ENCODE measurements at regions not wholly inside any gene's neighbourhood (a gene's known extent, or its start where the extent isn't known, plus 50 kb on each side); places are given as distances from the start of the nearest gene placed in this dataset.

DNA sequence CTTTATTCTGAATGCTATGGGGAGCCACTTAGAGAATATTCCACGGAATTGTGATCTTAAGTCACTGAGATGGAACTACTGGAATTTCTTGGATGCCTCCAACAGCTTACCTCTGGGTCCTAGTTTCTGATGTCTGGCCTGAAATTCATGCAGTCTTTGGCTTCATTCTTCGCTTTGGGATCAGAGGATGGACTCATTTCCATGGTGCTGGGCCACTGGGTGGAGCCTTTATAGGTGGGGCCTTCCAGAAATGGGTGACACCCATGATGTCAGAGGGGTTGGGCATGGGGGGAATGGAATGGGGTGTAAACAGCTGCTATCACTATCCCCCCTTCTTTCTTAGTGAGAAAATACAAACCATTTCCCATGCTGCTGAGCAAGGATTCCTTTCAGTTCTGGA lies 73.7 kb upstream of the FGGY start:
- no peak overlapping the region for H3K4me3 ChIP-seq (ENCODE audit: low read length, poor library complexity, severe bottlenecking)
- H3F3A ChIP-seq (ENCODE audit: low read depth), result no peaks in the 10 kb centered on the region
- no peaks in the 10 kb centered on the region for H3K36me3 ChIP-seq (ENCODE audit: insufficient read depth, low read length)
- no peak for TF ChIP-seq EZH2phosphoT487 (IDR thresholded peaks at IDR 0.05; ENCODE audit: borderline replicate concordance)
- TF ChIP-seq, protein P1, sequence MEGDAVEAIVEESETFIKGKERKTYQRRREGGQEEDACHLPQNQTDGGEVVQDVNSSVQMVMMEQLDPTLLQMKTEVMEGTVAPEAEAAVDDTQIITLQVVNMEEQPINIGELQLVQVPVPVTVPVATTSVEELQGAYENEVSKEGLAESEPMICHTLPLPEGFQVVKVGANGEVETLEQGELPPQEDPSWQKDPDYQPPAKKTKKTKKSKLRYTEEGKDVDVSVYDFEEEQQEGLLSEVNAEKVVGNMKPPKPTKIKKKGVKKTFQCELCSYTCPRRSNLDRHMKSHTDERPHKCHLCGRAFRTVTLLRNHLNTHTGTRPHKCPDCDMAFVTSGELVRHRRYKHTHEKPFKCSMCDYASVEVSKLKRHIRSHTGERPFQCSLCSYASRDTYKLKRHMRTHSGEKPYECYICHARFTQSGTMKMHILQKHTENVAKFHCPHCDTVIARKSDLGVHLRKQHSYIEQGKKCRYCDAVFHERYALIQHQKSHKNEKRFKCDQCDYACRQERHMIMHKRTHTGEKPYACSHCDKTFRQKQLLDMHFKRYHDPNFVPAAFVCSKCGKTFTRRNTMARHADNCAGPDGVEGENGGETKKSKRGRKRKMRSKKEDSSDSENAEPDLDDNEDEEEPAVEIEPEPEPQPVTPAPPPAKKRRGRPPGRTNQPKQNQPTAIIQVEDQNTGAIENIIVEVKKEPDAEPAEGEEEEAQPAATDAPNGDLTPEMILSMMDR (conservative IDR thresholded peaks at IDR 0.05; ENCODE audit: low read length), result no peak
- H3K9ac ChIP-seq (ENCODE audit: low read depth, low read length, poor library complexity, severe bottlenecking), result no peak overlapping the region
- H3K9me3 ChIP-seq (ENCODE audit: insufficient read depth, low read depth, low read length), result no peaks in the 10 kb centered on the region
- H3K4me2 ChIP-seq (ENCODE audit: low read depth, low read length, poor library complexity, severe bottlenecking), result no peak overlapping the region
- H3K79me2 ChIP-seq (ENCODE audit: insufficient read depth, low read length), result no peaks in the 10 kb centered on the region
- H4K20me1 ChIP-seq (ENCODE audit: insufficient read depth, low read length, poor library complexity, severe bottlenecking), result no peaks in the 10 kb centered on the region
- H3K27me3 ChIP-seq (ENCODE audit: insufficient read depth, low read length, poor library complexity, severe bottlenecking), result no peaks in the 10 kb centered on the region
- H3K9me2 ChIP-seq (replicated peaks; ENCODE audit: low read depth, low read length), result no peaks in the 10 kb centered on the region
- no peak overlapping the region for H2AFZ ChIP-seq (ENCODE audit: low read length)
- no peaks in the 10 kb centered on the region for H3K4me1 ChIP-seq (ENCODE audit: insufficient read depth, low read length, poor library complexity, severe bottlenecking)

DNA sequence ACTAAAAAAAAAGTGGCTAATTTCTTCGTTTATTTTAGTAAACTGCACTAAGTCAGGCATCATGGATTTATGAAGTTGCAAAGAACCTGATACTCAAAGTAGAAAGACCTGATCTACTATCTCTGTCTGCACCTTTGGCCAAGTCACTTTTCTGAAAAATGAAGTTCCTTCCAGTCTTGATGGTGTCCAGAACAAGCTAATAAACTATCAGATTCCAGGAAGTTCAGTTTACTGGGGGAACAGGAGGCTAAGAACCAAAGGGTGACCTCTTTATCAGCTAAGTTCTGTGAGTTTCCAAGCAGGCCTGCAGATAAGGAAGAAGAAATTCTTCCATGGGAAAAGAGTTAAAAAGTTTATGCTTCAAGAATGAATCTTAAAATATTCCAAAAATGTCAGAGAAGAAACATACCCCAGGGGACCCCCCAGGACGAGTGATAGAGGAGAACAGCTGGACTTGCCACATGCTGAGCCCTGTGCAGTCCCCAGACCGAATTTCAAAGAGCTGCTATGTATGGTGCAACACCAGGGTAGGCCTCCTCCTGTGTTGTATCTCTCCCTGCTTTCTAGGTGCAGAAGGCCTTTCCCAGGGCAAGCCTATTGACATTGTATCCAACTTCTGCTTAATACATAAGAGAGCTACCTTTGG lies 72.8 kb upstream of the FGGY start:
- H2AFZ ChIP-seq (ENCODE audit: low read length), result no peak overlapping the region
- H3K79me2 ChIP-seq (ENCODE audit: insufficient read depth, low read length), result no peaks in the 10 kb centered on the region
- no peak for TF ChIP-seq EZH2phosphoT487 (IDR thresholded peaks at IDR 0.05; ENCODE audit: borderline replicate concordance)
- TF ChIP-seq, protein P1 (conservative IDR thresholded peaks at IDR 0.05; ENCODE audit: low read length), result no peak
- no peak overlapping the region for H3K9ac ChIP-seq (ENCODE audit: low read depth, low read length, poor library complexity, severe bottlenecking)
- H3K27me3 ChIP-seq (ENCODE audit: insufficient read depth, low read length, poor library complexity, severe bottlenecking), result no peaks in the 10 kb centered on the region
- no peaks in the 10 kb centered on the region for H3K36me3 ChIP-seq (ENCODE audit: insufficient read depth, low read length)
- H3K4me2 ChIP-seq (ENCODE audit: low read depth, low read length, poor library complexity, severe bottlenecking), result no peak overlapping the region
- H3F3A ChIP-seq (ENCODE audit: low read depth), result no peaks in the 10 kb centered on the region
- H4K20me1 ChIP-seq (ENCODE audit: insufficient read depth, low read length, poor library complexity, severe bottlenecking), result no peaks in the 10 kb centered on the region
- H3K9me3 ChIP-seq (ENCODE audit: insufficient read depth, low read depth, low read length), result no peaks in the 10 kb centered on the region
- no peak overlapping the region for H3K4me3 ChIP-seq (ENCODE audit: low read length, poor library complexity, severe bottlenecking)
- H3K9me2 ChIP-seq (replicated peaks; ENCODE audit: low read depth, low read length), result no peaks in the 10 kb centered on the region
- no peaks in the 10 kb centered on the region for H3K4me1 ChIP-seq (ENCODE audit: insufficient read depth, low read length, poor library complexity, severe bottlenecking)

DNA sequence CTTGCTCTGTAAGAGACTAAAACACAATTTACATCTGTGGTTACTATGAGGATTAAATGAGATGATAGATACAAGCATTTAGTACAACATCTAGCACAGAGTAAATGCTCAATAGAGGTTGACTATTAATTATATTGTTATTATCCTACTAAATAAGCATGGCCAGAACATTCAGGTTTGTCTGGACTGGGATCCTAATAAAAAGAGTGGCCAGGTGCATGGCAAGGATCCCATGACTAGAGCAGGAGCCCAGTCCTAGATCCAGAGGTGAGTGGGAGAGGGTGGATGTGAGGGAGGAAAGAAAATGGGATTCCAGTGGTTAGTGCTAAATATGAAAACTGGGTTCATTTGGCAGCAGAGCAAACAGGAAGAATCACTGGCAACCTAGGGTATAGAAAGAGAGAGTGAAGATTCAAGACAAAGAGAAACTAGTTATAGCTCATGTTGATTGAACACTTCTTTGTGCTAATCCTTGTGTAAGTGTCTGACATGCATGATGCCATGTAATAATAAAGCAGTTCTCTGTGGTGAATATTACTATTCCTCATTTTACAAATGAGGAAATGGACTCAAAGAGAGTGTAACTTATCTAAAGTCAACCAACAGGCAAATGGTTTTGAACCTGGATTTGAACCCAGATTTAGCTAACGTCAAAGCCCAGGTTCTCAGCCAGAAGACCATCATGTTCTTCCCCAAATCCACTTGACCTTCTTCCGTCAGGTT lies 71.1 kb upstream of the FGGY start:
- Histone ChIP-seq H3K36me3 (ENCODE audit: insufficient read depth, low read length) (no peaks in the 10 kb centered on the region), H4K20me1 (ENCODE audit: insufficient read depth, low read length, poor library complexity, severe bottlenecking) (no peaks in the 10 kb centered on the region), H3K4me1 (ENCODE audit: insufficient read depth, low read length, poor library complexity, severe bottlenecking) (no peaks in the 10 kb centered on the region), H3K4me2 (ENCODE audit: low read depth, low read length, poor library complexity, severe bottlenecking) (no peak overlapping the region), H3K9me3 (ENCODE audit: insufficient read depth, low read depth, low read length) (no peaks in the 10 kb centered on the region), H3K79me2 (ENCODE audit: insufficient read depth, low read length) (no peaks in the 10 kb centered on the region), H3K9me2 (replicated peaks; ENCODE audit: low read depth, low read length) (no peaks in the 10 kb centered on the region), H3F3A (ENCODE audit: low read depth) (no peaks in the 10 kb centered on the region), H3K9ac (ENCODE audit: low read depth, low read length, poor library complexity, severe bottlenecking) (no peak overlapping the region), H3K27me3 (ENCODE audit: insufficient read depth, low read length, poor library complexity, severe bottlenecking) (no peaks in the 10 kb centered on the region), H3K4me3 (ENCODE audit: low read length, poor library complexity, severe bottlenecking) (no peak overlapping the region), H2AFZ (ENCODE audit: low read length) (no peak overlapping the region)
- no peak for TF ChIP-seq EZH2phosphoT487 (IDR thresholded peaks at IDR 0.05; ENCODE audit: borderline replicate concordance)
- TF ChIP-seq, protein P1 (conservative IDR thresholded peaks at IDR 0.05; ENCODE audit: low read length), result no peak

All from Loucy (cell line).